ENCODE measurements at regions not wholly inside any gene's neighbourhood (a gene's known extent, or its start where the extent isn't known, plus 50 kb on each side); places are given as distances from the start of the nearest gene placed in this dataset.

DNA sequence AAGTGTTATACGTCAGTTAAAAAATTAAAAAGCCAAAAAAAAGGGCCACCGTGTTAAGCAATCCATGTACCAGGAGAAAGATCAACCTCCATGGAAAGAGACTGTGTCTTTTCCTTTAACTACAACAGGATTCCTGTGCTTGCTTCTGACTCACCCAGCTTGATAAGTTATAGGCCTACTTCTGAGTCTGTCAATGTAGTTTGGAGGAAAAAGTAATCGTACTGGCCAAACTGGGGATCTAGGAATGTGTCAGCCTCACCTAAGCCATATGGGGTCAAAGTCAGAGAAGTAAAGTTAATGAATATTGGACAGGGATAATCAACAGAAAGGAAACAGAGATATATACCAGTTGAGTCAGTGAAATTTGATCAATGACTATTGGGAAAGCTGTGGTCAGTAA, 470.8 kb upstream of the SLIT2 start:
- DNase-seq (ENCODE audit: low read depth): no peak

DNA sequence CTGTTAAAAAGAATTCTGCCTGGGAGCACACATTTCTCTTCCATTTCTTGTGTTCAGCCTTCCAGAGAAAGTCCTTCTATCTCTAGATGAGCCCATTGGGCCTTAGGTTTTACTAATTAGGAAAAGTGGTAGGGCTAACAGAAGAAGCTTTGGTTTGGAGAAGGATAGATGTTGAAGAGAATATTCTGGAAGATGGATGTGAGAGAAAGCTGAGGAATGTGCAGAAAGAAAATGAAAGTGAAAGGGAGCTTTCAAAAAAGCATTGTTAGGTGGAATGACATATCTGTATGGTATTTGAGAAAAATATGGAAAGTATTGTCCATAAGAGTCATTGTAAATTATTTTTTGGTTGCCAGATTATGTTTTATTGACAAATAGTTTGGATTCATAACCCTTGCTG, 474.8 kb upstream of the SLIT2 start:
- DNase-seq (ENCODE audit: low read depth): no peak

DNA sequence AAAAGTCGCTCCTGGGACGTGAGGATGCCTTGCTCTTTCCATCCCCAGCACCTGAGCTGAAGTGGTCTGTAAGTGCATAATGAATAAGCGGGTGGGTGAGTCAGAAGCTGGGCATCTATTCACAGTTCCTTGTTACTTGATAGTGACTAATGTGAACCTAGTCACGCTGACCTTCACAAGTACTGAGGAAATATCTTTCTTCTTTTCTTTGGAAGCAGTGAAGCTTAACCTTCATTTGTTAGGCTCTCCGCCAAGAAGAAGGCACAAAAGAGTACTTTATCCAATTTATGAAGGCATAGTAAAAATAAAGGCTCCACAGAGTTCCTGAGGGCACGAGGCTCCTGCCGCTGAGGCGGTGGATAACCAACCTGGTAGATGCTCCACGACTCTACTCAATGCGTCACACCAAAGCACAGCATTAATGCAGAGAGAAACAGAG, 475.7 kb upstream of the SLIT2 start:
- DNase-seq (ENCODE audit: low read depth): no peak

DNA sequence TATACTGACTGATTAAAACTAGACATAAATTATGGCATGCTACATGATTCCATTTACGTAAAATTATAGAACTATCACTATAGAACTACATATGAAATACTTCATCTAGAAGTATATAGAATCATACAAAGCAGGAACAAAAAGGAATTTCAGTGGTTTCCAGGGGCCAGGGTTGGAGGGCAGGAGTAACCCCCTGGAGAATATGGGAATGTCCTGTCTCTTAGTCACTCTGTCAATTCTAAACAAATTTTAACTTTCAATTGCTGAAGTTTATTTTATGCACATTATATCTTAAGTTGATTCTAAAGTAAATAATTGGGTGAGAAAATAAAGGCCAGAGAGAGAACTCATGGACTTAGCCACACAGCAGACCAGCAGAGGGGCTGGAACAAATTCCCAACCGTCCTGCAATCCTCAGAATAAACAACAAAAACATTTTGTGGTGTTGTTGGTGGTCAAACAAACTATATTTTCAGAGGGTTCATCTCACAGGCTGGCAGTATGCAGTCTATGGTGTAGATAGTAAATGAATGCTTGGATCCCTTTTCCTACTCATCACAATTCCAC, 476.9 kb upstream of the SLIT2 start:
- DNase-seq (ENCODE audit: low read depth): no peak

DNA sequence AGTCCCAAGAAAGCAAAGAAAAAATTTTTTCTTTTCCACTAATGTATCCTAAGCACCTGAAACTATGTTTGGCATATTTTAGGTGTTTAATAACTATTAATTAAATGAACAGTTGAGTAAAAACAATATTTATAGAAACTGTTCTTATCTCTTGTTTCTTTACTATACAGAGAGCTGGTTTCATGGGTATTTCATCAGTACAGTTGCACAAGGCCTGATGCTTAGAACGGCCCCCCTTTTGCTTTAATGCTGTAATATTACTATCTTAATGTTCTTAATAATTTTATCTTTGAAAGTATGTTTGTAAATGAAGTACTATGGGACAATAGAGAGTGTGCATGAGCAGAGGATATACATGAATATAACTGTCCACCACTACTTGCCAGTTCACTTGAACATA, 479.1 kb upstream of the SLIT2 start:
- DNase-seq (ENCODE audit: low read depth): no peak

DNA sequence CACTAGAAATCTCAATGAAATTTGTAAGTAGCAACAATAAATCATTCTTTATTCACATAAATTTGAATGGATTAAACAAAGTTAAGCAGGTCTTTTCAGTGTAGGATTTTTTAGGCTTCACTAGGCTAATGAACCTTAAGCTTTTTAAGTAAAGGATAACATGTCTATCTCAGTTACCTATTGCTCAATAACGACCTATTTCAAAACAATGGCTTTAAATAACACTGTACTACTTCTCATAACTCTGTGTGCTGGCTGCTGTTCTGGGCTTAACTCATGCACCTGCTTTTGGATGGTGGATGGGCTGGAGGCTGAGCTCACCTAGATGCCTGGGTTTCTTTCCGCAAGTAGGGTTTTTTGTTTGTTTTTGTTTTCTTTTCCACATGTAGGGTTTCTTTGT, 495.0 kb upstream of the SLIT2 start:
- DNase-seq (ENCODE audit: low read depth): no peak

DNA sequence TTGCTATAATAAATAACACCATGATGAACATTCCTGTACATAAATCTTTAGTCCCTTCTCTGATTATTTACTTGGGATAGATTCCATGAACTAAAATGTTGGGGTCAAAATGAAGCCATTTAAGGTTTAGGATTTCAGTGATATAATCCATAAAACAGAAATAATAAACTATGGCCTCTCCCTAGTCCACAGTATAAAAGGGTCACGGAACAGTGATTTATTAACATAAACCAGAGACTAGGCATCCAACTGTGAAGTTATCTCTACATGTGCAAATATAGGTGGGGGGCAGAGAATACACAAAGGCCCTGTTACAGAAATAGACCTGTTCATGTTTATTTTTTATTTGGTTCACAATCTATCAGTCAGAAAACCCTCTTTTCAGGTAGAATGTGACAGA, 499.1 kb upstream of the SLIT2 start:
- DNase-seq (ENCODE audit: low read depth): no peak

DNA sequence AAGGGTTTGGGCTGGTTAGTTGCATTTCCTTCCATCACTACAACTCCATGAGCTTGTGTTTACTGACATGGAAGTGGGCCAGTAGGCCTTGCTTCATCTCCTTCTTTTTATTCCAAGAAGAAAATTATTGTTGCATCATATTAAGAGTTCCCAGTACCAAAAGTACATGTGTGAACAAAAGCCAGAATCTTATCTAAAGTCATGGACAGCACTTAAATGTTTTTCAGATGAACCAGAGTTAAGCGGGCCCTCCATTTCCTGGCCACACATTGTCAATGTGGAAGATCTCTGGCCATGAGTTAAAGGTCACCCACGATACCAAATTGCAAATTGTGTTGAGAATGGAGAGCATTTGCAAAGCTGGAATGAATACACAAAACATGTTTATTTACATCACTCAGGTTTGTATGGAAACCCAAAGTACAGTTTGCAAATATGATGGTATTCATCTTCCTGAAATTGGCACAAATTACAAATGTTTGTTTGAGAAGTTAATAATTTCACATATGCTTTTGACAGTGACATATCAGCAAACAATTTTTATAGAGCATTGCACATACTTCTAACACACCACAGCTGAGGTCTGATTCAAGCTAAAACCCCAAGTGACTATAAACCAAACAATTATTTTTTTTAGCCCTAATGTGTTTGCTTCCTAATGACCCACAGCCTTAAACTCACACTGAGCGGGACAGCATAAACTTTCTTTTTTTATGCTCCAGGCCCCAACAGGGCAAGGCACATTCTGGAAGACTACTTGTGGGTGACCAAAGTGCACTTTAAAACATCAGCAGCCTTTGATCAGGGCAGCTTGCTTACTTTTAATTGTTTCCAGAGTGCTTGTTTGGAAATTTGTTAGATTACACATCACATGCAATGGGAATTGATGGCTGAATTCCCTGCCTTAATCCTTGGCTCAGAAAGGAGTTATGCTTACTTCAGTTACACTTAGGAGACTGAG, 502.9 kb upstream of the SLIT2 start:
- no peak for DNase-seq (ENCODE audit: low read depth)

DNA sequence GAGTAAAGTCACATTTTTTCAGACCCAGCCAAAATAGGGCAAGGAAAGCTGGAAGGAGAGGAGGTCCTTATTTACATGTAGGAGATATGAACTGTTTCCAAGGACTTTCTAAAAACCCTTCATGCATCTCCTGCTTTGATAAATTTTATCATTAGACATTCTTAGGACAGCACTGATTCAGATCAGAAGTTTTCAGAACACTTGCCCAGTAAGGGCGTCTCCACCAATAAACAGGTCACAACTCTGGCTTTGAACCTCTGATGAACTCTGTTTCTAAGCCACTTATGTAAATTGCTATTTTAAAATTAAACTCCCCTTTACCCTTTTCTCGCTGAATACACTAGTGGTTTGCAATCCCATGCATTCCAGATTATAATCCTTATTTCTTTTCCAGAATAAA, 505.3 kb upstream of the SLIT2 start:
- DNase-seq (ENCODE audit: low read depth): no peak

DNA sequence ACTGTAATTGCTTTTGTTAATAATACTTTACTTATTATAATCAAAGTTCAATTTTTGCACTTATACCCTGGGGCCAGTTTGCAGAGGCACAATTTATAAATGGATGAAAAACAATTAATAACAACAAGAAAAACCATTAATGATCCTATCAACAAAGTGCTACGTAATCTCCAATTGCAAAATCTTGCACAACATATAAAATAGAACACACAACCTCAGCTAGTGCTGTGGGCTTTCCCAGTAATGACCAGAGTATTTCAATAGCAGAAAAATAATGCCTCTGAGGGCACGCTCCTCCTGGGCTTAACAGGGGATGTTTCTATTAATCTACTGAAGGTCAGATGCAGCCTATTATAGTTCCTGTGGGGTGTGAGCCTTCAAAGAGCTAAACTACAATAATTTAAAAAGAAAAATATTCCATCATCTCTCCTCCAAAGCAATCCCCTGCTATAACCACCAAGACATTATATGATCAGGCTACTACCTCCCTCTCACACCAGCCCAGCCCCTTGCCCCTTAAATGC, 508.5 kb upstream of the SLIT2 start:
- no peak for DNase-seq (ENCODE audit: low read depth)

DNA sequence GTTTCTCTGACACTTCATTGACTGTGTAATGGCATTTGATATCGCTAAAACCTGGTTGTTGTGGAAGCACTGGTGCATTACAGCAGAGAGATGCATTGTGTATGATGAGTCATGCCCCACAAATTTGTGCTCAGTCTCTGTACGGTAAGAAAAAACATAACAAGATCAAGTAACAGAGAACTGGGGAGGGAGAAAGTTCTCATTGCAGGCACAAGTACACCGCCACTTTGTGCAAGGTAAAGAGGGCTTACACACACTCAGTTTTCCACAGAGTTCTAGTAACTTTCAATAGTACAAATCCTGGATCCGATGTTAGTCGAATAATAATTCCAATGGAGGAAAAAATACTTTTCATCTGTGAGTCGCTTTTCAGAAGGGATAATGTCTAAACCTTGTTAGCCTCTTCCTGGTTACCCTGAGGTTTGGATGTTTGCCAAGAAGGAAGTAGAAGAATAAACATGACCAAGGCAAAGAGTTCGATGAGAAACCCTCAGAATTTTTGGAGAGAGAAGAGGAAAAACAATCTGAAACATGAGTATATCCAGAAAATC, 512.5 kb upstream of the SLIT2 start:
- DNase-seq (ENCODE audit: low read depth): no peak

DNA sequence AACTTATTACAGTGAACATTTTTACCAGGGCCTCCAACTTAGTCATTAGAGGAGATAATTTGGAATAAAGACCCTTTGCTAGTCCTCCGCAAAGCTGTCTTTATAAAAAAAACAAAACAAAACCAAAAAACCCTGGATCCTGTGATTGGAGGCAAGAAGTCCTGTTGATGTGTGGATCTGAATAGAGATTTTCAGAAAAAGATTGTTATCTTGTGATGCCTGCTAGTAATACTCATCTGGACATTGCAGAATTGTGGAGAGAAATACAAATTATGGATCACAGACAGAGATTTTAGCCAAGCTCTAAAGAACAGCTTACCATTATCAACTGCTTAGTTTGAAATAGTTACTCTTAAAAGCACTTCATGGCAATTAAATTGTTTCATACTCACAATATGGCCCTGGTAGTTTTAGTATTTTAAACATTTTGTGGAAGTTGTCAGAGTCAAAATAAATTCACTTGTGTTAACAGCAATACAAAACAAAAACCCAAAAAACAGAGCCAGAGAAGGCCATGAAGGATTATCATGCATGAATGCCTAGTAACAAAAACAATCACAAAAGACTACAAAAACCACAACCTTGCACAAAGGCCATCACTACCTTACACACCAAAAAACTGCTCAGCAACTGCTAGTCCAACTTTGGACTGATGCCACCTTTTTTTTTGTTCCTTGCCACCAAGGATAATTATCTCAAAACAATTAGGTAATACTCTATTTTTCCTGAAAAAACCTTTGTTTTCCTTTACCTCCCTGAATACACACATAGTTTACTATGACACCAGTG, 514.5 kb upstream of the SLIT2 start:
- DNase-seq (ENCODE audit: low read depth): no peak

DNA sequence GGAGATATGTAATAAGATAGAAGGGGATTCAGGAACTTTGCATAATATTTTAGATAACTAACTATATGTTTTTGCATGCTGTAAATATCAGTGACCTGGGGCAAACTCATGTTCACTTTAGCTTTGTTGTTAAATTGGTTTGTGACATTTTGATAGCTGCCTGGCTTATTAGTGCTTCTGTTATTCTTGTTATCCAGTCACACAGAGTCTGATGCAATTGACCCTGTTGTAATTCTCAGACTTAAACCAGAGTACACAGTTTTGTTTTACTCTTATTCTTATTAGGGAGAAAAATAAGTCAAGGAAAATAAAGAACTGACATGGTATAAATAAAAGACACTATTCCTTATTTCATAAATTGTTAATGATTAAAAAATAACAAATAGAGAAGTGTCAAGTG, 516.7 kb upstream of the SLIT2 start:
- DNase-seq (ENCODE audit: low read depth): no peak

DNA sequence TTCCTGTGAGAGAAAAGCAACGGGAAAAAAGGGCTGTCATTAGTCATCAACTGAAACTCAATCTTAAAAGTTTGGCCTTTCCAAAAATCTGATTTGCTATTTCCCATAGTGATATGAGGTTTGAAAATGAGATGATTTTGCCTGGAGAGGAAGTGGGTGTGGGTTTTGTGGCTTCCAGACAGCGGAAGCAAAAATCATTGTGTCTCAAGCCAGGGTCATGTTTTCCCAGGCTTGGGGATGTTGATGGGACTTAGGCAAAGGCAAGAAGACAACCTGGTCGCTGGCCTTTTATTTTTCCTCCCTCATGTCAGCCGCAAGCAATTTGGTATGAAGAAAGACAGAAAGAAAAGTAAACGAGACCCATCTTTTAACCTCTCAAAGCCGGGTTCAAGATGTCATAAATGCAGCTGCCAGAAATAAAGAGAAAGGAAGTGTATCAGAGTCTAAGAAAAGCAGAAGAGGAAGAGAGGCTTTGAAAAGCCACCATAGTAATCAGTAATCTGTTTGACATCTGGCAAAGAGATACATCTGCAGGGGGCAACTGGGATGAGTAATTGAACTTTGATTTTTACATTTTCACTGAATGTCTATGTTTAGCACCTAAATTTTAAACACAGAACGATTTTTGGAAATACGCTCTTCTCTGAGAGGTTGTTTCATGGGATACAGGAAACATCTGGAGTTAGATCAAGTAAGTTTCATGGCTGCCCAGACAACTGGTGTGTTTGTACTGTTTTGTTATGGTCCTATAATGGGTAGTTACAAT, 521.6 kb upstream of the SLIT2 start:
- DNase-seq (ENCODE audit: low read depth): no peak

DNA sequence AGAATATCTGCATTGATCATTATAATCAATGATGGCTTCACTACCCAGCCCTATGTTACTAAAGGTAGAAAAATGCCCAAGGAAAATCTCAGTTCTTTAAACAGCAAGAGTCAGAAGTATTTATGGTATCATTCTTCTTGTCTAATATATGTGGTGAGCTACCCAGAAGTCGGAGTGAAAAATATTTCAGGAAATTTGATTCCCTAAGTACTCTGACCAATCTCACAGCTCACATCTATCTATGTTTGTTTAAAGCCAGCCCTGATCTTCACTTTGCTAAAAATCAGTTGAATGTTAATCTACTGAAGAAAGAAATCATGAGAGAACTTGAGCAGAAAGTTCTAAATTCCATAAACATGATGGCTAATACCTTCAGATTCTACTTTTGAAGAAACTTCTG, 522.9 kb upstream of the SLIT2 start:
- DNase-seq (ENCODE audit: low read depth): no peak

DNA sequence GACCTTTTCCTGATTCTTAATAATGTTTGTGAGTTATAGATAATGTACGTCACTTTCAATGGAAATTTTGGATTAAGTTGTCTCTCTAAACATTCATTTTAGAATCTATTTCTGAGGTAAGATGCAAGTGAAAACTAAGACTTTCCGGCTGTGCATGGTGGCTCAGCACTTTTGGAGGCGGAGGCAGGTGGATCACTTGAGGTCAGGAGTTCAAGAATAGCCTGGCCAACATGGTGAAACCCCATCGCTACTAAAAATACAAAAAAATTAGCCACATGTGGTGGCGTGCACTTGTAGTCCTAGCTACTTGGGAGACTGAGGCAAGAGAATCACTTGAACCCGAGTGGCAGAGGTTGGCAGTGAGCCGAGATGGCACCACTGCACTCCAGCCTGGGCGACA, 524.6 kb upstream of the SLIT2 start:
- no peak for DNase-seq (ENCODE audit: low read depth)

DNA sequence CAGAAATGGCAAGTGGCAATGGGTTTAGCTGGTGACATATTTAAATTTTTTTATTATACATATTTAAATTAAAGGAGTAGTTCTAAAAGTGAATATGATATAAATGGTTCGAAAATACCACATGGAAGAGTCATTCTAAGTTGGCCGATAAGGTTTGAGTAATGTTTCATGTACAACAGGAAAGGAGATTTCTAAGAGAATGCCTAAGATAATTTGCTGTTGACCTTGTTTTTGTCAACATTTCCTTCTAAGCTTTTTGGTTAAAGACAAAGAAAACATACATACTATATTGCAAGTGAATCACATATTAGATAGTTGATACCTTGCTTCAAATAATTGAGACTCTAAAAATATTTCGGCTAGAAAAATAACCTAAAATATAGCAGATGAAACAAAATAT, 526.6 kb upstream of the SLIT2 start:
- DNase-seq (ENCODE audit: low read depth): no peak

DNA sequence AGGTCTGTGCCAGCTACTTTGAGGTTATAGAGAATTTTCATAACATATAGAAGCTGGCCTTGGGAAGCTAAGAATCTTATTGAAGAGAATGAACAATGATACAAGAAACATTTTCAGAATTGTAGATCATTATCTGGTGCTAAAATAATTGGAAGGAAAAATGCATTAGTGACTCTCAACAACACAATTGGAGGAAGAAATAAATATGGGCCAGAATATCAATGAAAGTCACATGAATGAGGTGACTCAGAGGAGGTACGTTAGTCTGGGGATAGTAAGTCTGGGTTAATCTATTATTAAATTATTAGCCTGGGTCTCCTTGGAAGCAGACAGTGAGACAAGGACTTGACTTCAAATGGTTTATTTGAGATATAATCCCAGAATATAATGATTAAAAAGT, 529.3 kb upstream of the SLIT2 start:
- no peak for DNase-seq (ENCODE audit: low read depth)

DNA sequence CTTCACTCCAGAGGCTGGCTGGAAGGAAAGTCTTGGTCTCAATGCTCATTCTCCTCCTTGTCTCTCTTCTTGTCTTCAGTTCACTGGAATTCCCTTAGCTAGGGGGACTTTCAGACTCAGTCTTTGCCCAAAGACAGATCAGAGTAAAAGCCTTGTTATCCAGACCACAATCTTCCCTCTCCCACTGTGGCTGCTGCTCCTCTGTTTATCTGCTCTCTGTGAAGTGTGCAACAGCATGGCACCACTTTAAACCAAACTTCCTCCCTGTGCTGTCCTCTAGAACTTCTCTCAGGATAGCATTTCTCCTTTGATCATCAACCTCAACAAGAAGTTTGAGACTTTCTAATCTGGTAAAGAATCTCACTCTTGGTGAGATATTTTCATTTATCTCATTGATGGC, 530.1 kb upstream of the SLIT2 start:
- DNase-seq (ENCODE audit: low read depth): no peak

DNA sequence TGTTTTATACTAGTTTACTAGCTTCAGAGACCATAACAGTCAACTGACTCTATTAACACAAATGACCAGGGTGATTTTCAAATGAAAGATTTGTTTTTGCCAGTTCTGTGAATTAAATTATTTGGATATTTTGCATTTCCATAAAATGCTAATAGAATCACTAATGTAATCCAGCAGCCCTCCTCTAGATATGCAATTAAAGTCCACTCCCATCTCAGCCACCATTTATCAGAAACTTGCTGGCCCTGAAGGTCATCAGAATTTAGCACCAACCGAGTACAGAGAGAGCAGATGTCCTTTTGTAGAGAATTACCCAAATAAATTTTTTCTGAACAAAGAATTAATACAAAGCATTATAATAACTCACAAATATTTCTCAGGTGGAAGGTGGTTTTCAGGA, 531.1 kb upstream of the SLIT2 start:
- no peak for DNase-seq (ENCODE audit: low read depth)

DNA sequence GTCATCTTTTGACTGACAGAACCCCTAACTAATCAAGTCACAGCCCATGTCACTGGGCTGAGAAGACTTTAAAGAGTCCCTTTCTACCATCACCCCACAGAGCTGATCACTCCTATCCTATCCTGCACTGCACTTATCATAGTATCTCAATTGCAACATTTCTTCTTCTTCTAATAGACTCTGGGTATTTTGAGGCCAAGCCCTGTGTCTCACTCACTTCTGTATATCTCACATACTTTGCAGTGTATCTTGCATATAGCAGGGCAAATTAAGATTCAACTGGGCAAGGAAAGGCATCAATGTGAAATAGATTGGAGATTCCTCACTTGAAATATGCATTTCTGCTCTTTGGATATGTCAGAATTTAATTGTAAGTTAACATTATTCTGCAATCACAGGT, 531.5 kb upstream of the SLIT2 start:
- no peak for DNase-seq (ENCODE audit: low read depth)

DNA sequence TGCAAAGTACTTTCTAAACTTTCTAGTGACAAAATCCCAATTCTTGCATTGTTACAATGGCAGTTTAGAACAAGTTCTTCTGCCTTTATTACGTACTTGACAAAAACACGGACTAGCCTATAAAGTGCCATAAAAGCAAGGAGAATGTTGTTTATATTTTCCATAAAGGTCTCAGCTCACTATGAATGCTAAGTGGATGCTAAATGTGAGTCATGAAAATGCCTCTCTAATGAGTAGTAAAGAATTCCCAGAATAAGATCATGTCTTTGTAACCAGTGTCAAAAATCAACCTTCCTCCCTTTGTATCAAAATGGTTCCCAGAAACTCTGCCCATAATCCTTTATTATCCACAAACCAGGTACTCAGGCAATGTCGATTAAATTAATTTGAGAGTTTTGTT, 539.8 kb upstream of the SLIT2 start:
- DNase-seq (ENCODE audit: low read depth): no peak

Measured in stimulated activated CD8-positive, alpha-beta memory T cell treated with anti-CD3 and anti-CD28 coated beads, Interleukin-4, amount 100 ng/mL, for 24 hours (primary cell).